Mesothelial cell of epicardium (in vitro differentiated cells): ENCODE measurements at regions not wholly inside any gene's neighbourhood (a gene's known extent, or its start where the extent isn't known, plus 50 kb on each side); places are given as distances from the start of the nearest gene placed in this dataset.

Experiments
- DNase-seq, 2 experiments: peaks; one replicate each; pipeline ENCODE4 v3.0.0; 2021; ENCODE audit warnings: low spot score in 2 of 2; ENCODE audit not compliant: unreplicated experiment in 2 of 2
- H3K27ac Mint-ChIP-seq: 2 replicates; pipeline ENCODE4 v1.8.0; 2021; ENCODE audit warnings: mixed read lengths
- H3K27me3 Mint-ChIP-seq: 2 replicates; pipeline ENCODE4 v1.8.0; 2021; ENCODE audit warnings: low read depth, mixed read lengths
- H3K36me3 Mint-ChIP-seq: 2 replicates; pipeline ENCODE4 v1.8.0; 2021; ENCODE audit warnings: mixed read lengths
- H3K4me1 Mint-ChIP-seq: 2 replicates; pipeline ENCODE4 v1.8.0; 2021; ENCODE audit warnings: mixed read lengths
- H3K4me3 Mint-ChIP-seq: 2 replicates; pipeline ENCODE4 v1.8.0; 2021; ENCODE audit warnings: mild to moderate bottlenecking, moderate library complexity, mixed read lengths
- H3K9me3 Mint-ChIP-seq: 2 replicates; pipeline ENCODE4 v1.8.0; 2021; ENCODE audit warnings: mixed read lengths
- TF ChIP-seq, protein P1 (sequence below): fragments of 200-600 bp; sonication (generic); IDR thresholded peaks from one replicate; pipeline ENCODE4 v1.5.0; 2021; ENCODE audit warnings: antibody characterized with exemption; ENCODE audit not compliant: unreplicated experiment

DNA sequence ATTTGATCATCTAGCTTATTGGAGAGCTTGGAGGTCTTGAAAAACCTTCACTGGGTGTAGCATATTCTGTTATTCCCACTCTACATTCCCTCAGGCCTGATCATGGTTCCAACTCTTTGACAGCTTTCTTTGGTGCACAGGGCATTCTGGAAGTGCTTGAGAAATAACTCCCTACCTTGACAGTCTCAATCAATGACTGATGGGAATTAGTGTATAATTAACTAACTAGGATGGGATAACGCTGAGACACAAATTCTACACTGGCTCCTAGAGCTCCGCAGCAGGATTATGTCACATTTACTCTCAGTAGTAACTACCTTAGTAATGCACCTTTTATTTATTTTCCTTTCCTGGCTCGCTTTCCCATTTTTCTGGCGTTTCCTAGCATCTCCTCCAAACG, 236.4 kb downstream of the MAP2K6 start:
- H3K9me3 Mint-ChIP-seq = peaks cover 12% of the 10 kb centered on the region
- H3K4me3 Mint-ChIP-seq = no peak overlapping the region
- H3K36me3 Mint-ChIP-seq = peaks cover 2% of the 10 kb centered on the region
- H3K4me1 Mint-ChIP-seq = peaks cover 20% of the 10 kb centered on the region
- no peak for DNase-seq
- no peak overlapping the region for H3K27ac Mint-ChIP-seq
- no peaks in the 10 kb centered on the region for H3K27me3 Mint-ChIP-seq
- TF ChIP-seq, protein P1, sequence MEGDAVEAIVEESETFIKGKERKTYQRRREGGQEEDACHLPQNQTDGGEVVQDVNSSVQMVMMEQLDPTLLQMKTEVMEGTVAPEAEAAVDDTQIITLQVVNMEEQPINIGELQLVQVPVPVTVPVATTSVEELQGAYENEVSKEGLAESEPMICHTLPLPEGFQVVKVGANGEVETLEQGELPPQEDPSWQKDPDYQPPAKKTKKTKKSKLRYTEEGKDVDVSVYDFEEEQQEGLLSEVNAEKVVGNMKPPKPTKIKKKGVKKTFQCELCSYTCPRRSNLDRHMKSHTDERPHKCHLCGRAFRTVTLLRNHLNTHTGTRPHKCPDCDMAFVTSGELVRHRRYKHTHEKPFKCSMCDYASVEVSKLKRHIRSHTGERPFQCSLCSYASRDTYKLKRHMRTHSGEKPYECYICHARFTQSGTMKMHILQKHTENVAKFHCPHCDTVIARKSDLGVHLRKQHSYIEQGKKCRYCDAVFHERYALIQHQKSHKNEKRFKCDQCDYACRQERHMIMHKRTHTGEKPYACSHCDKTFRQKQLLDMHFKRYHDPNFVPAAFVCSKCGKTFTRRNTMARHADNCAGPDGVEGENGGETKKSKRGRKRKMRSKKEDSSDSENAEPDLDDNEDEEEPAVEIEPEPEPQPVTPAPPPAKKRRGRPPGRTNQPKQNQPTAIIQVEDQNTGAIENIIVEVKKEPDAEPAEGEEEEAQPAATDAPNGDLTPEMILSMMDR = no peak

DNA sequence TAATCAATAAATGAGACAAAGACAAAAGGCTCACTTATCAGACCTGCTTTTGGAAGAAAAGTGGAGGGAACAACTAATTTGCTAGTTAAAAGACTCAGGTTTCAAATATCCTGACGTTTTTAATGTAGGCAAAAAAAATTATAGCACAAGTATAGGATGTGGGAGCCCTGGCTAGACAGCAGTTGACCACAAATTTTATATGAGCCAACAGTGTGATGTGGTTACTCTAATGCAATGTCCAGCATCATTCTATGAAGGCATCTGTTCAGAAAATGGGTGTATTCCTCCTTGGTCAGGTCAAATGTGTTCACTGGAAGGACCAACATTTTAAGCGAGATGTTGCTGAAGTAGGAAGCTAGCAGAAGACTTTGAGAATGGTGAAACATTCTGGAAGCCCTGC, 237.4 kb downstream of the MAP2K6 start:
- Mint-ChIP-seq H3K9me3 (peaks cover 12% of the 10 kb centered on the region), H3K4me3 (no peak overlapping the region), H3K4me1 (peaks cover 18% of the 10 kb centered on the region), H3K27me3 (no peaks in the 10 kb centered on the region), H3K27ac (no peak overlapping the region), H3K36me3 (peaks cover 2% of the 10 kb centered on the region)
- DNase-seq = no peak
- TF ChIP-seq, protein P1 = no peak

DNA sequence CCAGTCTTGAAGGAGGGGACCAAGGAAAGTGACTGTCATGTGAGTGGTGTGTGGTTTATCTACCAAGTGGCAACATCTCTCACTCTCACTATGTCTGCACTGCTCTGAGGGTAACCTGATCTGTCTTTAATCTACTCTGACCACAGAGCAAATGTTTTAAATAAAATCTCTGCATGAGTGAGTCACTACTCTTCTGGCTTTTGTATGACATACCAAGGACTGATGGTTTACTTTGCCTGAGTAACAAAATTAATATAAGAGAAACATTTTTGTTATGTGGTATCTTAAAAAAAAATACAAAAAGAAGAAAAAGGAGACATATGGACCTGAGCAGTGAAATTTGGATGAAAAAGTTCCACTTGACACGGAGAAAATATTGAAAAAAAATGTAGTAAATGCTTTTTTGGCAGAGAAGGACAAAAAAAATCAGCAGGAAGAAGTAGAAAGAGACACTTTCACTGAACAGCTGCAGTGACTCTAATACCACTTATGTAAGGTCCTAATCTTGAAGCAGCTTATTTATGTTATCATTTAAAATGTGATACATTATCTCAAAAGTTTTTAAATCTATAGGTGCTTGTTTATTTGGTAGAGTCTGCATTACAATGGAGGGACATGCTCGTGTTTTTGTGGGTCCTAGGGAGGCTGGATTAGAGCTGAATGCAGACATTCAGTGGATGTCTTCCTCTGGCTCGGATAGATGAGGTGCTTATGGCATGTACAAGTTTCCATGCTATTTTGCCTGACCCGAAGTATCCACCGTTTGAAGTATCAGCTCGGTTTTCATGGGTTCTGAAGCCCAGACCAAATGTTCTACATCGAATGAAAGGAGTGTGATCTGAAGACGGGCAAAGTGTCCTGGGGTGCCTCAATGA, 240.7 kb downstream of the MAP2K6 start:
- peaks cover 21% of the 10 kb centered on the region for H3K9me3 Mint-ChIP-seq
- H3K27me3 Mint-ChIP-seq = no peaks in the 10 kb centered on the region
- peak overlapping the region; percentile 64 for H3K27ac Mint-ChIP-seq
- TF ChIP-seq, protein P1 = no peak
- peaks cover 18% of the 10 kb centered on the region for H3K4me1 Mint-ChIP-seq
- no peak overlapping the region for H3K4me3 Mint-ChIP-seq
- DNase-seq = no peak
- H3K36me3 Mint-ChIP-seq = peaks cover 2% of the 10 kb centered on the region

DNA sequence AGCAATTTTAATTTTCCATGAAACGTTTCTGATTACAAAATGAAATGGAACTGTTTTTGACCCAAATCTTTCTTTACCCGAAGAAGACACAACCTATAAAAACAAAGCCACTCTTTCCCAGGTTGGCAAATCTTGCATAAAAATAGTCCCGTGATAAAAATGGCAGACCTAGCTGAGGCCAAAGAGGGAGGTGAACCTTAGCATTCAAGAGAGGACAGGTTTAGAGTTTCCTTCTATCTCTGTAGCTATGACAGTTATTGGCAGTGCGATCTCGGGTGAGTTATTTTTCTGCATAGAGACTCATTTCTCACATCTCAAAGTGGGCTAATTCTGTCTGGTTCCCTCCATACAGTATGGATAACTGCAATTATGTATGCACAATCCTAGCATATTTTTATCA, 241.4 kb downstream of the MAP2K6 start:
- TF ChIP-seq, protein P1 = no peak
- Mint-ChIP-seq H3K9me3 (peaks cover 21% of the 10 kb centered on the region), H3K27me3 (no peaks in the 10 kb centered on the region), H3K4me1 (peaks cover 18% of the 10 kb centered on the region), H3K36me3 (peaks cover 2% of the 10 kb centered on the region), H3K4me3 (no peak overlapping the region), H3K27ac (no peak overlapping the region)
- DNase-seq = no peak

DNA sequence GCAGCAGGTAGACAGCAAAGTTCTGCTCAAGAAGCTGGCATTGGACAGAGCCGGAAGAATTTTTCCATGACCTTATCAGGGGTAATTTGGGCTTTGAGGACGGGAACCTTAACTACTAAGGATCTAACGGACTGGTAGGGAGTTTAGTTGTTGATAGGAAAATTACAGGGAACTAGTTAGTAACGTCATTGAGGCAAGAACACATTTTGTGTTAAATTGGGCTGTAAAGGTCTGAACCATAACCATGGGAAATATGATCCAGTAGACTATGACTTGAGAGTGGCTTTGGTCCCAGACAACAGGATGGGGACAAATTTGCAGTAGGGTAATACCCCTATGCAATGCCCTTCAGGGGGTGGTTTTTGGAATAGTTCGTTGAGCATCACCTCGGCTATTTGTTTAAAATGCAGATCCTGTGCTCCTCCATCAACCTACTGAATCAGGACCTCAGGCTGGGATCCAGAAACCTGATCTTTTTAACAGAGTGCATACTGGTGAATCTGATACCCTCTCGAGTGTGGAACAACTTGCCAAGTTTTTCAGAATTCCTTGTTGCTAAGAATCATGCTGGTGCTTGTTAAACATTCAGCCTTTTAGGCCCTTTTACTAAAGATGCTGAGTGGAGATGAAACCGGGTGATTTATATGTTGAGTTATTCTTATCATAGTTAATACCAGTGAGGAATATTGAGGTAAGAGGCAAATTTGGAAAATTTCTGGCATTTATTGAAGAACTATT, 255.1 kb downstream of the MAP2K6 start:
- TF ChIP-seq, protein P1 = no peak
- Mint-ChIP-seq H3K27me3 (no peaks in the 10 kb centered on the region), H3K36me3 (no peaks in the 10 kb centered on the region)

More for the DNA sequence above, 255.1 kb downstream of the MAP2K6 start:
- DNase-seq = no peak
- Mint-ChIP-seq H3K4me1 (no peaks in the 10 kb centered on the region), H3K4me3 (no peak overlapping the region), H3K9me3 (no peaks in the 10 kb centered on the region), H3K27ac (no peak overlapping the region)
